Transverse colon (tissue), 4 donors: ENCODE measurements at regions not wholly inside any gene's neighbourhood (a gene's known extent, or its start where the extent isn't known, plus 50 kb on each side); places are given as distances from the start of the nearest gene placed in this dataset.

ENCODE experiments used
- DNase-seq: peaks from one replicate; pipeline ENCODE4 v3.0.0-alpha.2; 2019
- H3K27ac ChIP-seq, 4 donors: fragments of 200-600 bp; sonication (generic); 2 replicates each; pipeline ENCODE4 v1.5.1; 2016 to 2018; ENCODE audit warnings: inconsistent platforms in 4 of 4
- H3K27me3 ChIP-seq: fragments of 200-600 bp; sonication (generic); 2 replicates; pipeline ENCODE4 v1.5.1; 2017; ENCODE audit warnings: inconsistent platforms
- H3K36me3 ChIP-seq, 4 donors: fragments of 200-600 bp; sonication (generic); 2 replicates each; pipeline ENCODE4 v1.5.1; 2017 to 2019; ENCODE audit warnings: inconsistent platforms in 4 of 4
- H3K4me1 ChIP-seq, 4 donors: fragments of 200-600 bp; sonication (generic); 2 replicates each; pipeline ENCODE4 v1.5.1; 2017 to 2020; ENCODE audit warnings: inconsistent platforms in 4 of 4
- H3K4me3 ChIP-seq, 4 donors: fragments of 200-600 bp; sonication (generic); 1 replicate in 1 of 4; 2 replicates in 3 of 4; pipeline versions ENCODE4 v1.5.1 to v1.6.1; 2017 to 2019; ENCODE audit warnings: inconsistent platforms in 4 of 4
- H3K9me3 ChIP-seq, 2 donors: fragments of 200-600 bp; sonication (generic); 2 replicates each; pipeline ENCODE4 v1.5.1; 2017 to 2019; ENCODE audit warnings: inconsistent platforms in 2 of 2
- EP300 ChIP-seq: sonication (generic); formaldehyde crosslinking; IDR thresholded peaks from one replicate; pipeline ENCODE4 v1.6.1; 2017; ENCODE audit warnings: antibody characterized with exemption, low read depth
- POLR2A ChIP-seq: fragments of 450-650 bp; IDR thresholded peaks from one replicate; pipeline ENCODE4 v1.6.1; 2016; ENCODE audit warnings: antibody characterized with exemption, mild to moderate bottlenecking, moderate library complexity
- POLR2AphosphoS5 ChIP-seq, 3 donors: sonication (generic); formaldehyde crosslinking; IDR thresholded peaks; one replicate each; pipeline ENCODE4 v1.6.1; 2016; ENCODE audit warnings: antibody characterized with exemption in 3 of 3
- WGBS, 2 donors: methylation state at CpG; one replicate each; pipeline ENCODE4 v1.1.5; 2018; ENCODE audit warnings: low coverage in 1 of 2; 5-methylcytosine and 5-hydroxymethylcytosine counted together
- in situ Hi-C, 4 donors: fragments of 200-750 bp; cut with MboI; loops; one replicate each; pipeline versions ENCODE4 v1.15.0 to v1.15.1; 2017; ENCODE audit warnings: low sequenced_read_pairs in 3 of 4, low pct_ligation_motif_present in 1 of 4, low pct_unique_long_range_greater_than_20kb in 1 of 4
- intact Hi-C: fragments of 100-400 bp; cut with DNase I; formaldehyde crosslinking; loops from one replicate; pipeline ENCODE4 v1.15.1; 2023; ENCODE audit warnings: low total_unique reads
- TF ChIP-seq, protein P1 (sequence below), 5 experiments: fragments of 200-600 bp in 3 of 5; fragments of 450-650 bp in 2 of 5; sonication (generic) in 3 of 5; IDR thresholded peaks; 1 replicate in 2 of 5; 2 replicates in 3 of 5; pipeline ENCODE4 v1.5.1; 2016 to 2017; ENCODE audit warnings: antibody characterized with exemption in 5 of 5, inconsistent platforms in 3 of 5, mild to moderate bottlenecking in 2 of 5, moderate library complexity in 1 of 5

DNA sequence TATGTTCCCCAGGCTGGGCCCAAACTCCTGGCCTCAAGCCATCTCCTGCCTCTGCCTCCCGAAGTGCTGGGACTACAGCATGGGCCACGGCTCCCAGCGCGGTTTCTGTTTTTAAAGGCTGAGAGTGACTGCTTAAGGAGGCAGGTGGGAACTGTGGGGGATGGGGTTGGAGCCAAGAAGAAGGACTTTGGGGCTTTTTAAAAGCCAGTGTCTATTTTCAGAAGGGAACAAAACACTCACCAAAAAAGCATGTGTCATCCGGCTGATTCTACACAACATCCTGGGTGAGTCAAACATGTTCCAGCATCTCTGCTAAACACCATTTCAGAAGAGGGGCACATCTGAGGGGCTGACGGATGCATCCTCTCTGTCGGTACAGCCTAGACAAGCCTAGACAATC lies 824.5 kb downstream of the TYW1 start:
- TF ChIP-seq POLR2A (no peak), POLR2AphosphoS5 (IDR thresholded peaks at IDR 0.05) (no peak), EP300 (no peak)
- TF ChIP-seq, protein P1, sequence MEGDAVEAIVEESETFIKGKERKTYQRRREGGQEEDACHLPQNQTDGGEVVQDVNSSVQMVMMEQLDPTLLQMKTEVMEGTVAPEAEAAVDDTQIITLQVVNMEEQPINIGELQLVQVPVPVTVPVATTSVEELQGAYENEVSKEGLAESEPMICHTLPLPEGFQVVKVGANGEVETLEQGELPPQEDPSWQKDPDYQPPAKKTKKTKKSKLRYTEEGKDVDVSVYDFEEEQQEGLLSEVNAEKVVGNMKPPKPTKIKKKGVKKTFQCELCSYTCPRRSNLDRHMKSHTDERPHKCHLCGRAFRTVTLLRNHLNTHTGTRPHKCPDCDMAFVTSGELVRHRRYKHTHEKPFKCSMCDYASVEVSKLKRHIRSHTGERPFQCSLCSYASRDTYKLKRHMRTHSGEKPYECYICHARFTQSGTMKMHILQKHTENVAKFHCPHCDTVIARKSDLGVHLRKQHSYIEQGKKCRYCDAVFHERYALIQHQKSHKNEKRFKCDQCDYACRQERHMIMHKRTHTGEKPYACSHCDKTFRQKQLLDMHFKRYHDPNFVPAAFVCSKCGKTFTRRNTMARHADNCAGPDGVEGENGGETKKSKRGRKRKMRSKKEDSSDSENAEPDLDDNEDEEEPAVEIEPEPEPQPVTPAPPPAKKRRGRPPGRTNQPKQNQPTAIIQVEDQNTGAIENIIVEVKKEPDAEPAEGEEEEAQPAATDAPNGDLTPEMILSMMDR (IDR thresholded peaks at IDR 0.05) = no peak
- WGBS, 2 donors = 87 to 92% methylated on average over 6 to 7 of the region's 7 CpGs
- Histone ChIP-seq H3K27ac (no peak overlapping the region), H3K4me3 (no peak overlapping the region), H3K27me3 (no peaks in the 10 kb centered on the region), H3K36me3 (no peaks in the 10 kb centered on the region), H3K4me1 (no peaks in the 10 kb centered on the region), H3K9me3 (no peaks in the 10 kb centered on the region)
- intact Hi-C loops (no loop called here), in situ Hi-C loops (no loop called here)
- DNase-seq = no peak

DNA sequence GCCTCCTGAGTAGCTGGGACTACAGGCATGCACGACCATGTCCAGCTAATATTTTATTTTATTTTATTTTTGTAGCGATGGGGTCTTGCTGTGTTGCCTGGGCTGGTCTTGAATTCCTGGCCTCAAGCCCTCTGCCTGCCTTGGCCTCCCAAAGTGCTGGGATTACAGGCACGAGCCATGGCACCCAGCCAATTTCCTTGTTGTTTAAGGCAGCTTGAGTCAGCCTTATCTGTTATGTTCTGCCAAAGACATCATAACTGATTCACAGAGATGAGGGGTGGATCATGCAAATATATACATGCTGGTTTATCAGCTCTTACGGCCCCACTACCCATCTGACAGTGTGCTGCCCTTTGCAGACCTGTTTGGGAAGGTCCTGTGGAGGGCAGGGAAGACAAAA lies 826.7 kb downstream of the TYW1 start:
- no peaks in the 10 kb centered on the region for H3K36me3 ChIP-seq
- no peak for DNase-seq
- TF ChIP-seq POLR2A (no peak), POLR2AphosphoS5 (IDR thresholded peaks at IDR 0.05) (no peak), EP300 (no peak)
- TF ChIP-seq, protein P1 (IDR thresholded peaks at IDR 0.05) = no peak
- H3K27me3 ChIP-seq = no peaks in the 10 kb centered on the region
- no peak overlapping the region for H3K4me3 ChIP-seq
- H3K4me1 ChIP-seq = no peaks in the 10 kb centered on the region
- intact Hi-C loops = no loop called here
- no peaks in the 10 kb centered on the region for H3K9me3 ChIP-seq
- H3K27ac ChIP-seq = no peak overlapping the region
- in situ Hi-C loops = no loop called here
- WGBS, 2 donors = 40 to 47% methylated on average over 2 to 4 of the region's 4 CpGs

DNA sequence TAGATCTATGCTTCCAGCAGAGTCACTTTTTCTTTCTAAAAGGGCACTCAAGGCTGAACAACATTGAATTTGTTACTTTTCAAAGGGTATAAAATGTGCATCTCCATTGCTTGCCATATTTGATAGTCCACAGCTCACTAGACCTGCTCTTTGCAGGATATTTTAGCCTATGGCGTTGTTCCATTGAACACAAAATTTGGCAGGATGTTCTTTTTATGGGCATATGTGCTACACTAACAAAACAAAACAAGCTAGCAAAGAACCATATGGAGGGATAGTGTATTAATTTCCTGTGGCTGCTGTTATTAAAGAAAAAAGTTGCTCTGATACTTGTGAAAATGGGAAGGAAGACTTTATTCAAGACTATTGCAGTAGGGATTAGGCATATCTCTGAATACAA lies 828.7 kb downstream of the TYW1 start:
- no peaks in the 10 kb centered on the region for H3K4me1 ChIP-seq
- 29 to 63% methylated on average over 1 of the region's 1 CpG for WGBS, 2 donors
- TF ChIP-seq POLR2A (no peak), POLR2AphosphoS5 (IDR thresholded peaks at IDR 0.05) (no peak), EP300 (no peak)
- TF ChIP-seq, protein P1 (IDR thresholded peaks at IDR 0.05) = no peak
- H3K9me3 ChIP-seq = no peaks in the 10 kb centered on the region
- H3K27ac ChIP-seq = no peak overlapping the region
- DNase-seq = no peak
- H3K4me3 ChIP-seq = no peak overlapping the region
- H3K27me3 ChIP-seq = no peaks in the 10 kb centered on the region
- in situ Hi-C loops (no loop called here), intact Hi-C loops (no loop called here)
- no peaks in the 10 kb centered on the region for H3K36me3 ChIP-seq

GRCh38 chr7:67841896-67842295 lies 845.3 kb downstream of the TYW1 start:
- Histone ChIP-seq H3K4me1 (no peaks in the 10 kb centered on the region), H3K4me3 (no peak overlapping the region), H3K36me3 (no peaks in the 10 kb centered on the region), H3K27me3 (no peaks in the 10 kb centered on the region), H3K9me3 (peaks cover 0 to 16% of the 10 kb centered on the region in 2 donors), H3K27ac (no peak overlapping the region)
- WGBS, 2 donors = 87 to 95% methylated on average over 3 to 4 of the region's 4 CpGs
- intact Hi-C loops (no loop called here), in situ Hi-C loops (no loop called here)
- TF ChIP-seq EP300 (no peak), POLR2A (no peak)
- TF ChIP-seq, protein P1 (IDR thresholded peaks at IDR 0.05) = no peak
- DNase-seq = no peak
